Adipocyte (in vitro differentiated cells): ENCODE measurements at regions not wholly inside any gene's neighbourhood (a gene's known extent, or its start where the extent isn't known, plus 50 kb on each side); places are given as distances from the start of the nearest gene placed in this dataset.

Source experiments
- DNase-seq: peaks from one replicate; pipeline ENCODE4 v3.0.0-alpha.2; 2015; ENCODE audit warnings: low read depth
- H3K27me3 ChIP-seq: replicated peaks from 2 replicates; pipeline ENCODE4 v1.7.0; 2013; ENCODE audit warnings: mild to moderate bottlenecking, low read length, moderate library complexity; ENCODE audit not compliant: control insufficient read depth, insufficient read depth
- H3K36me3 ChIP-seq: 2 replicates; pipeline ENCODE4 v1.7.0; 2013; ENCODE audit warnings: low read length, mild to moderate bottlenecking, moderate library complexity; ENCODE audit not compliant: control insufficient read depth, insufficient read depth, severe bottlenecking
- H3K4me1 ChIP-seq: 2 replicates; pipeline ENCODE4 v1.7.0; 2013; ENCODE audit warnings: mild to moderate bottlenecking, low read length, moderate library complexity; ENCODE audit not compliant: control insufficient read depth, insufficient read depth
- H3K4me3 ChIP-seq: 2 replicates; pipeline ENCODE4 v1.7.0; 2013; ENCODE audit warnings: mild to moderate bottlenecking, low read length, moderate library complexity
- H3K9ac ChIP-seq: 2 replicates; pipeline ENCODE4 v1.7.0; 2013; ENCODE audit warnings: mild to moderate bottlenecking, low read length, moderate library complexity
- H3K9me3 ChIP-seq: 2 replicates; pipeline ENCODE4 v1.7.0; 2013; ENCODE audit warnings: mild to moderate bottlenecking, low read length, moderate library complexity; ENCODE audit not compliant: control insufficient read depth

GRCh38 chr2:2947406-2947805, 430.2 kb downstream of the EIPR1 start:
- Histone ChIP-seq H3K9ac (no peak overlapping the region), H3K4me1 (no peaks in the 10 kb centered on the region), H3K36me3 (no peaks in the 10 kb centered on the region), H3K4me3 (no peak overlapping the region), H3K27me3 (no peaks in the 10 kb centered on the region), H3K9me3 (no peaks in the 10 kb centered on the region)
- no peak for DNase-seq

- Histone ChIP-seq H3K9ac (no peak overlapping the region), H3K4me1 (no peaks in the 10 kb centered on the region), H3K36me3 (no peaks in the 10 kb centered on the region), H3K9me3 (no peaks in the 10 kb centered on the region), H3K4me3 (no peak overlapping the region), H3K27me3 (no peaks in the 10 kb centered on the region)
- no peak for DNase-seq
These were observed 434.7 kb downstream of the EIPR1 start for GRCh38 chr2:2942906-2943305.

- no peaks in the 10 kb centered on the region for H3K9me3 ChIP-seq
- H3K4me1 ChIP-seq, result no peaks in the 10 kb centered on the region
- no peak overlapping the region for H3K9ac ChIP-seq
- no peak for DNase-seq
- no peak overlapping the region for H3K4me3 ChIP-seq
- no peaks in the 10 kb centered on the region for H3K36me3 ChIP-seq
- no peaks in the 10 kb centered on the region for H3K27me3 ChIP-seq
These were observed 435.4 kb downstream of the EIPR1 start for GRCh38 chr2:2942225-2942624.

- Histone ChIP-seq H3K27me3 (no peaks in the 10 kb centered on the region), H3K4me1 (no peaks in the 10 kb centered on the region), H3K4me3 (no peak overlapping the region), H3K9me3 (no peaks in the 10 kb centered on the region), H3K36me3 (no peaks in the 10 kb centered on the region), H3K9ac (no peak overlapping the region)
- no peak for DNase-seq
These were observed 436.4 kb downstream of the EIPR1 start for GRCh38 chr2:2941205-2941604.

- no peak overlapping the region for H3K4me3 ChIP-seq
- no peaks in the 10 kb centered on the region for H3K36me3 ChIP-seq
- no peak overlapping the region for H3K9ac ChIP-seq
- H3K27me3 ChIP-seq, result no peaks in the 10 kb centered on the region
- no peak for DNase-seq
- H3K4me1 ChIP-seq, result no peaks in the 10 kb centered on the region
- H3K9me3 ChIP-seq, result no peaks in the 10 kb centered on the region
These were observed 436.9 kb downstream of the EIPR1 start for GRCh38 chr2:2940702-2941101.

GRCh38 chr2:2940061-2940460, 437.6 kb downstream of the EIPR1 start:
- H3K9me3 ChIP-seq, result no peaks in the 10 kb centered on the region
- no peak for DNase-seq
- H3K4me1 ChIP-seq, result no peaks in the 10 kb centered on the region
- H3K4me3 ChIP-seq, result no peak overlapping the region
- H3K9ac ChIP-seq, result no peak overlapping the region
- H3K36me3 ChIP-seq, result no peaks in the 10 kb centered on the region
- H3K27me3 ChIP-seq, result no peaks in the 10 kb centered on the region

GRCh38 chr2:2939078-2939795, 438.4 kb downstream of the EIPR1 start:
- no peak for DNase-seq
- Histone ChIP-seq H3K9ac (no peak overlapping the region), H3K36me3 (no peaks in the 10 kb centered on the region), H3K27me3 (no peaks in the 10 kb centered on the region), H3K9me3 (no peaks in the 10 kb centered on the region), H3K4me3 (no peak overlapping the region), H3K4me1 (no peaks in the 10 kb centered on the region)

GRCh38 chr2:2938481-2938880, 439.1 kb downstream of the EIPR1 start:
- no peak for DNase-seq
- no peaks in the 10 kb centered on the region for H3K36me3 ChIP-seq
- no peaks in the 10 kb centered on the region for H3K4me1 ChIP-seq
- H3K27me3 ChIP-seq, result no peaks in the 10 kb centered on the region
- no peaks in the 10 kb centered on the region for H3K9me3 ChIP-seq
- no peak overlapping the region for H3K4me3 ChIP-seq
- no peak overlapping the region for H3K9ac ChIP-seq

- H3K4me1 ChIP-seq, result no peaks in the 10 kb centered on the region
- no peaks in the 10 kb centered on the region for H3K36me3 ChIP-seq
- no peak overlapping the region for H3K4me3 ChIP-seq
- H3K9me3 ChIP-seq, result no peaks in the 10 kb centered on the region
- DNase-seq, result no peak
- no peak overlapping the region for H3K9ac ChIP-seq
- H3K27me3 ChIP-seq, result no peaks in the 10 kb centered on the region
These were observed 442.0 kb downstream of the EIPR1 start for GRCh38 chr2:2935445-2936149.

- Histone ChIP-seq H3K4me1 (no peaks in the 10 kb centered on the region), H3K4me3 (no peak overlapping the region), H3K36me3 (no peaks in the 10 kb centered on the region), H3K9me3 (peaks cover 13% of the 10 kb centered on the region), H3K9ac (no peak overlapping the region), H3K27me3 (no peaks in the 10 kb centered on the region)
- no peak for DNase-seq
These were observed 444.2 kb downstream of the EIPR1 start for GRCh38 chr2:2933426-2933825.

- Histone ChIP-seq H3K27me3 (no peaks in the 10 kb centered on the region), H3K9ac (no peak overlapping the region), H3K9me3 (peaks cover 13% of the 10 kb centered on the region), H3K4me3 (no peak overlapping the region), H3K36me3 (no peaks in the 10 kb centered on the region), H3K4me1 (no peaks in the 10 kb centered on the region)
- DNase-seq, result no peak
These were observed 444.8 kb downstream of the EIPR1 start for GRCh38 chr2:2932692-2933305.
